ENCODE measurements at regions not wholly inside any gene's neighbourhood (a gene's known extent, or its start where the extent isn't known, plus 50 kb on each side); places are given as distances from the start of the nearest gene placed in this dataset.

GRCh38 chr6:12394170-12394569, 104.0 kb downstream of the EDN1 start:
- Histone ChIP-seq H3K4me3 (no peak overlapping the region), H3K4me1 (no peaks in the 10 kb centered on the region), H3K27me3 (no peaks in the 10 kb centered on the region), H3K36me3 (ENCODE audit: low read depth, missing control alignments) (no peaks in the 10 kb centered on the region), H3K9me3 (no peaks in the 10 kb centered on the region), H3K27ac (no peak overlapping the region)
- no peak for TF ChIP-seq CTCF (IDR thresholded peaks at IDR 0.05)
- no peak for TF ChIP-seq POLR2A (IDR thresholded peaks at IDR 0.05)
- intact Hi-C loops (cut with DNase I; ENCODE audit: low total_unique reads), result loop anchor here (10.0 kb wide), 1 partner anchor 211 kb away; no protein-coding TSS in a partner anchor
- DNase-seq, result no peak
- WGBS, 2 donors, result 85 to 88% methylated on average over 3 of the region's 3 CpGs

- H3K9me3 ChIP-seq, result no peaks in the 10 kb centered on the region
- WGBS, 2 donors, result 75 to 89% methylated on average over 3 of the region's 3 CpGs
- no peak overlapping the region for H3K4me3 ChIP-seq
- DNase-seq, result no peak
- intact Hi-C loops (cut with DNase I; ENCODE audit: low total_unique reads), result loop anchor here (10.0 kb wide), 1 partner anchor 209 kb away; no protein-coding TSS in a partner anchor
- no peak overlapping the region for H3K27ac ChIP-seq
- H3K4me1 ChIP-seq, result no peaks in the 10 kb centered on the region
- no peaks in the 10 kb centered on the region for H3K27me3 ChIP-seq
- TF ChIP-seq POLR2A (IDR thresholded peaks at IDR 0.05) (no peak), CTCF (IDR thresholded peaks at IDR 0.05) (peak in 1 of 3 experiments; percentile 4)
- no peaks in the 10 kb centered on the region for H3K36me3 ChIP-seq (ENCODE audit: low read depth, missing control alignments)
Observed at GRCh38 chr6:12395898-12396297, 105.7 kb downstream of the EDN1 start.

- no peak overlapping the region for H3K27ac ChIP-seq
- no peaks in the 10 kb centered on the region for H3K27me3 ChIP-seq
- H3K4me3 ChIP-seq, result no peak overlapping the region
- TF ChIP-seq CTCF (IDR thresholded peaks at IDR 0.05) (no peak), POLR2A (IDR thresholded peaks at IDR 0.05) (no peak)
- H3K9me3 ChIP-seq, result no peaks in the 10 kb centered on the region
- DNase-seq, result no peak
- WGBS, 2 donors, result 40 to 42% methylated on average over 3 of the region's 3 CpGs
- intact Hi-C loops (cut with DNase I; ENCODE audit: low total_unique reads), result no loop called here
- H3K36me3 ChIP-seq (ENCODE audit: low read depth, missing control alignments), result no peaks in the 10 kb centered on the region
- no peaks in the 10 kb centered on the region for H3K4me1 ChIP-seq
Observed at GRCh38 chr6:12401200-12401599, 111.0 kb downstream of the EDN1 start.

- Histone ChIP-seq H3K9me3 (no peaks in the 10 kb centered on the region), H3K27ac (no peak overlapping the region), H3K4me1 (no peaks in the 10 kb centered on the region), H3K4me3 (no peak overlapping the region), H3K36me3 (ENCODE audit: low read depth, missing control alignments) (no peaks in the 10 kb centered on the region), H3K27me3 (no peaks in the 10 kb centered on the region)
- DNase-seq, result no peak
- TF ChIP-seq CTCF (IDR thresholded peaks at IDR 0.05), result no peak
- TF ChIP-seq POLR2A (IDR thresholded peaks at IDR 0.05), result no peak
- intact Hi-C loops (cut with DNase I; ENCODE audit: low total_unique reads), result no loop called here
- 66 to 79% methylated on average over 2 of the region's 2 CpGs for WGBS, 2 donors
Observed at GRCh38 chr6:12403201-12403826, 113.2 kb downstream of the EDN1 start.

All from testis (tissue), 2 donors.